HG03442 (cell line): ENCODE measurements at regions not wholly inside any gene's neighbourhood (a gene's known extent, or its start where the extent isn't known, plus 50 kb on each side); places are given as distances from the start of the nearest gene placed in this dataset.
"Not testable (repeated sequence)": the region's sequence is repeated elsewhere in the genome, so short reads cannot be mapped to it uniquely, and the experiment has no call there.

Experiments
- ATAC-seq: cut with Tn5 transposase; IDR thresholded peaks from one replicate; pipeline ENCODE4 v1.9.1; 2021; ENCODE audit warnings: mild to moderate bottlenecking, moderate library complexity; ENCODE audit not compliant: unreplicated experiment

DNA sequence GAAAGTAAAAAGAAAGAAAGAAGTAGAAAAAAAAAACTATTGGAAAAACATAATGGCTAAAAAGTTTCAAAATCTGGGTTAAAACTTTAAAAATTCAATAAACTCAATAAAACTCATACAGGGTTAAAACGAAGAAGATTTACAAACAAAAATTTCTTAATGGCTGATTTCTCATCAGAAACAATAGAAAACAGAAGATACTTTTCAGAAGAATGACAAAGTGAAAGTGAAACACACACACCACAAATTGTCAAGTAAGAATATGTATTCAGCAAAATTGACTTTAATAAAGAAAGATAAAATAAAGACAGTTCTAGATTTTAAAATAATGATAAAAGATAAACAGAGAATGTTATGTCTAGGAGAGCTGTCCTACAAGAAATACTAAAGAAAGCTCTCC is 618.9 kb upstream of the GJE1 start:
- ATAC-seq: no peak

GRCh38 chr6:141510803-141511202 is 621.9 kb upstream of the GJE1 start:
- no peak for ATAC-seq

DNA sequence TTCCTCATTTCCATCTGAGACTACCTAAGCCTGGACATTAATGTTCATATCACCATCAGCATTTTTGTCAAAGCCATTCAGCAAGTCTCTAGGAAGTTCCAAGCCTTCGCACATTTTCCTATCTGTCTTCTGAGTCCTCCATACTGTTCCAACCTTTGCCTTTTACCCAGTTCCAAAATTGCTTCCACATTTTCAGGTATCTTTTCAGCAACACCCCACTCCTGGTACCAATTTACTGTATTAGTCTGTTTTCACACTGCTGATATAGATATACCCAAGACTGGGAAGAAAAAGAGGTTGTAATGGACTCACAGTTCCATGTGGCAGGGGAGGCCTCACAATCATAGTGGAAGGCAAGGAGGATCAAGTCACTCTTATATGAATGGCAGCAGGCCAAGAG is 626.7 kb upstream of the GJE1 start:
- ATAC-seq: not testable (repeated sequence)

- ATAC-seq: not testable (repeated sequence)
Measured at GRCh38 chr6:141504318-141504717, 628.4 kb upstream of the GJE1 start.

GRCh38 chr6:141501616-141502015 is 631.1 kb upstream of the GJE1 start:
- no peak for ATAC-seq

- ATAC-seq: no peak
Measured at GRCh38 chr6:141498977-141499376, 633.7 kb upstream of the GJE1 start.

- no peak for ATAC-seq
Measured at GRCh38 chr6:141492521-141493284, 640.0 kb upstream of the GJE1 start.

DNA sequence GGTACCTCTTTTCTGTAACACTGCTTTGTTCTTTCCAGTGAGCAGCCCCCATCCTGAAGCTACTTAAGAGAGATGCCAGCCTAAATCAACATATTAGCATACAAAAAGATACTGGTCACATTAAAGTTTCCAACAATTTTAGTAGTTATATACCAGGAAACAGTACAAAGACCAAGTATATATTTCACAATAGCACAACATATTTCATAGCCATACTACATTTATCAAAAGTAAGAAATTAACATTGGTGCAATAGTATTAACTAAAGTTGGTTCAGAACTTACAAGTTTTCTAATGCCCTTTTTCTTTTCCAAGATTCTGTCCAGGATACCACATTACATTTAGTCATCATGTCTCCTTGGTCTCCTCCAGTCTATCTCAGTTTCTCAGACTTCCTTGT is 641.0 kb upstream of the GJE1 start:
- no peak for ATAC-seq

DNA sequence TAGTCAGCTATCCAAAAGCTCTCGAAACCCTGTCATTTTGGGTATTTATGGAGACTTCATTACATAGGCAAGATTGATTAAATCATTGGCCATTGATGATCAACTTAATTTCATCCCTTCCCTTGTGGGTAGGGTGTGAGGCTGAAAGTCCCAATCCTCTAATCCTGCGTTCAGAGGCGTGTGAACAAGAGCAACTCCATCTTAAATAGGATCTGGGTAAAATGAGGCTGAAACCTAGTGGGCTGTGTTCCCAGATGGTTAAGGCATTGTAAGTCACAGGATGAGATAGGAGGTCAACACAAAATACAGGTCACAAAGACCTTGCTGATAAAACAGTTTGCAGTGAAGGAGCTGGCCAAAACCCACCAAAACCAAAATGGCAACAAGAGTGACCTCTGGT is 641.7 kb upstream of the GJE1 start:
- ATAC-seq: no peak

DNA sequence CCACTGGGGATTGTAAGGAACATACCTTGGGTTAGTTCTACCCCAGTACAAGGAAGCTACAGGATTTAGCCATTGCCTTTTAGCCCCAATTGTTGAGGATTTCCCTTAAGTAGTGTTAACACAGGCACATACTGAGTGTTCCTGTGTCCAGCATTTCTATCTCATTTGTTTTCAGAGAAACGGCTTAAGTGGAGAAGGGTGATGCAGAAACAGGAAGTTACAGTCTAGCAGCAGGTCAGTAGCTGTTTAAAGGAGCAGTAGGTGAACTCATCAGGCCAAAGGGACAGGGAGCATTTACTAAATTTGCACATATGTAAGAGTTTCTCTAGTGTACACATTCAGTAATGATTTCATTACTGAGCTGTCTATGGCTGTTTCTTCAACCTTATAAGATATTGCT is 644.2 kb upstream of the GJE1 start:
- peak; percentile 30 for ATAC-seq

DNA sequence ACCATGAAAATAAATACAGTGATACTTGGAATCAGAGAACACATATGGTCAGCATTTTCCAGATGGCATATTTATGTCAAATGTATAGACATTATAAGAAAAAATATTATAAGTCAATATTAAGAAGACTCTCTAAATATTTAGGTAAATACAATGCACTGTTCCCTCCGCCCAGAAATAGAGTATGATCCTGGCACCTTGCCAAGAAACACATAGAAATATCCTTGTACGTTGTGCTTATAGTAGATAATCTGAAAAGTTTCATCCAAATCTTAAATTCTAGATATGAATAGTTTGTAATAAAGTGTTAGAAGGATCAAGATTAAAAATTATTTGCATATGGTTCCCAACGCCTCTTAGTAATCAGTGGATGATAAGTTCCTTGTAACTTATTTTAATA is 645.8 kb upstream of the GJE1 start:
- no peak for ATAC-seq

GRCh38 chr6:141484711-141485110 is 648.0 kb upstream of the GJE1 start:
- peak; percentile 76 for ATAC-seq

DNA sequence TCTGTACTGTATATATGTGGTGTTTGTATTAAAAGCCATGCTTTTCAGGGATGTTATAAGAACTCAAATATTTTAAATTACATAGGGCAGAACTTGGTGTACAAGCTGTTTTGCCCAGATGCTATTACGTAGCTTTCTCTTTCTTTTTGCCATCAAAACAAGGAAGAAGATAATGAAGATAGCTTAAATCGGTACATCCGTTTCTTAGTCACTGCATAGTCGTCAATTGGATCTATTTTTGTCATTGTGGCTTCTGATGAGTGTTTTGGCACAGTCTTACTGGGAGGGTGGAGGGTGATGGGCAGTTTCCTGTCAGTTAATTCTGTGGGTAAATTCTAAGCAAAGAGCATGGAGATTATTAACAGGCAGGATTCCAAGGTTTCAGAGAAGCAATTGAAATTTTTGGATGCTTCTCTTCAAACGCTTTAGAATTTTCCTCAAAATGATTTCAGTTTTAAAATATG is 649.1 kb upstream of the GJE1 start:
- ATAC-seq: peak; percentile 90

DNA sequence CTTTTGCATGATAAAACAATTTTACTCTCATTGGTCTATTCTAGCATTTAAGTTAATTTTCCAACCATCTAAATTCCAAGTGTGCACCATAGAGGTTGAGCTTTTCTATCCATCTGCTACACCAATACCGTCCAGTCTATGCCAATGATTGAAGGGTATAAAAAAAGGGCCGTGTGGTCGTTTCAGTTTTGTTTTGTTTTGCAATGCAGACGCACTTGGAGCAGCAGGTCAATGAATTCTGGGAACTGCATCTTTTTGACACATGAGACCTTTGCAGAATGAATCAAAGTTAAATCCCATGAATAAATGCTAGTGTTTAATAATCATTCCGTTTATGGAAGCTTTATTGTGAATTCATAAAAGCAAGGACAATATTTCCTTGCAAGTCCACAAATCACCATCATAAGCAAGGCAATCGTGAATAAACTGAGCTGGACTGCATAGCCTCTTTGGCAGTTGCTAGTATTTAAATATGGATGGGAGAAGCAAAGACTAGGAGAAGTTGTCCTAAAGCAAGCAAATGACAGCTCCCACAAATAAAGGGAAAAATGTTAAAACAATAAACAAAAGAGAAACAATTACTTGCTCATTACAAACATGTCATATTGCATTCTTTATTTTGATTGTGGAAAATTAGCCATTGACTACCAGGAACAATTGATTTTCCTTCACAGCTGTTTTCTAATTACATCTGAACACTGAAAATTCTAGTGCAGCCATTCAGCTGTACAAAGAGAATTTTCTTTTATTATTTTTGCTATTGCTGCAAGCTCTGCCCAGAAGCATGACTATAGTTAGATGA is 649.7 kb upstream of the GJE1 start:
- ATAC-seq: no peak

GRCh38 chr6:141475259-141475658 is 657.5 kb upstream of the GJE1 start:
- ATAC-seq: no peak

GRCh38 chr6:141472162-141472928 is 660.4 kb upstream of the GJE1 start:
- no peak for ATAC-seq

- ATAC-seq: no peak
Measured at GRCh38 chr6:141470810-141471209, 661.9 kb upstream of the GJE1 start.

DNA sequence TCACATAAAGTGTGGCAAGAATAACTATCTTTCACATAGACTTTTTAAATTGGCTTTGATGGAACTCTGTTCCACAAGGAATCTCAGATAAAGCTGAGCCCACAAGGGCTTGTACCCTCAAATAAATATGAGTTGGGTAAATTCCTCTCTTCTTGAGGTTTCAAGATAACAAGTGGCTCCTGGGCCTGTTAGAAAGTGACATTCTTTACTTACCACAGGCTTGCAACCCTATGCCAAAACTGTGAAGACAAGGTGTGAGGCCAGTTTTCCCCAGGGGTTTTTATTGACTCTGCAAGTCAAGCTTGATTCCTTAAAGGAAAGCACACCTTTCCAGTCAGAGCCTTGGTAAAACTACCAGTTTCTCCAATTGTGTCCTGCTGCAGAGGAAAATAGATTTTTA is 664.8 kb upstream of the GJE1 start:
- no peak for ATAC-seq

DNA sequence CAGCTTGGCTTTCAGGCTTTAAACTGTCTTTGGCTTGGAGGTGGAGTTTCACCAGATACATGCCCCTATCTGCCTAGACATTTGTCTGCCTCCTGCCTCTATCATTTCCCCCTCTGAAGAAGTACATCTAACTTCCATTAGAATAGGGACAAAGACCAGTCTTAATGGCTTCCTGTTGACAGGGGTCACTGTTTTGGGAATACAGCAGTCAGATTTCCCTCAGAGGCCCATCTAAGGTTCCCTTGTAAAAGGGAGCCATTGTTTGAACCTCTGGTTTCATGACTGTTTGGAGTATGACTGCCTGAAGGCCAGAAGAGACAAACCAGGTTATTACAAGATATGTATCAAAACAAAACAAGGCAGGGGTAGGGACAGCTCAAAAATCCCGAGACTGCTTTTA is 665.7 kb upstream of the GJE1 start:
- ATAC-seq: no peak

DNA sequence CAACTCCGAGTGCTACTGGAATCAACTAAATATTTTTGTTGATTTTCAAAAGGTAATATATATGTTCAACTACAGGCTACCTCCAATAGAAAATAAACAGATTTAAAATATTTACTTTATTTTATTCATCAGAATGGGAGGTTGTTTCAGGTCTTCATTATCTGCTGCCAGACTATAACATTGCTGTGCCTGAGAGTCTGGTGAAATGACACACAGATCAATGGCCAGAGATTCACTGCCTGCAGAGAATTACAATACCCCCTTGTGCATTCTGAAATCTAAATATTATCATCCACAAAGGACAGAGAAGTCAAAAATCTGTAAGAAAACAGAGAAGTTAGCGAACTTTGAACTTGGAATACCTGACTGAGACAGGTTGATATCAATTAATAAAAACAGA is 667.8 kb upstream of the GJE1 start:
- ATAC-seq: no peak

- ATAC-seq: peak; percentile 79
Measured at GRCh38 chr6:141464490-141464889, 668.2 kb upstream of the GJE1 start.
